Fibroblast of skin of abdomen (primary cell): ENCODE measurements at regions not wholly inside any gene's neighbourhood (a gene's known extent, or its start where the extent isn't known, plus 50 kb on each side); places are given as distances from the start of the nearest gene placed in this dataset.
A peak's percentile ranks its signal among the peaks of the same experiment; 100 is the strongest.

Experiments used
- DNase-seq: peaks from one replicate; pipeline ENCODE4 v3.0.0-alpha.2; 2013

GRCh38 chr4:53684136-53685130, 93.1 kb upstream of the LNX1 start:
- DNase-seq = peak; percentile 36

- no peak for DNase-seq
These were observed 91.6 kb upstream of the LNX1 start for GRCh38 chr4:53682908-53683307.

GRCh38 chr4:53682196-53682595, 90.9 kb upstream of the LNX1 start:
- DNase-seq = peak; percentile 91

GRCh38 chr4:53680598-53680997, 89.3 kb upstream of the LNX1 start:
- no peak for DNase-seq

- no peak for DNase-seq
These were observed 88.9 kb upstream of the LNX1 start for GRCh38 chr4:53680168-53680567.

- peak; percentile 69 for DNase-seq
These were observed 85.2 kb upstream of the LNX1 start for GRCh38 chr4:53676402-53676871.

- DNase-seq = no peak
These were observed 83.6 kb upstream of the LNX1 start for GRCh38 chr4:53674903-53675302.

GRCh38 chr4:53672873-53673272, 81.6 kb upstream of the LNX1 start:
- no peak for DNase-seq

- DNase-seq = no peak
These were observed 80.5 kb upstream of the LNX1 start for GRCh38 chr4:53671757-53672156.

GRCh38 chr4:53659737-53660136, 68.5 kb upstream of the LNX1 start:
- DNase-seq = no peak

GRCh38 chr4:53659112-53659511, 67.8 kb upstream of the LNX1 start:
- DNase-seq = no peak

GRCh38 chr4:53658029-53658428, 66.7 kb upstream of the LNX1 start:
- DNase-seq = no peak

GRCh38 chr4:53656421-53656981, 65.2 kb upstream of the LNX1 start:
- peak; percentile 62 for DNase-seq

- peak; percentile 23 for DNase-seq
These were observed 63.0 kb upstream of the LNX1 start for GRCh38 chr4:53654300-53654758.

GRCh38 chr4:53653484-53654053, 62.3 kb upstream of the LNX1 start:
- DNase-seq = peak; percentile 40

- DNase-seq = peak; percentile 45
These were observed 60.0 kb upstream of the LNX1 start for GRCh38 chr4:53651156-53651735.

GRCh38 chr4:53649357-53649756, 58.1 kb upstream of the LNX1 start:
- no peak for DNase-seq

GRCh38 chr4:53647547-53647946, 56.3 kb upstream of the LNX1 start:
- DNase-seq = no peak

- DNase-seq = no peak
These were observed 55.5 kb upstream of the LNX1 start for GRCh38 chr4:53646795-53647194.

- no peak for DNase-seq
These were observed 53.8 kb upstream of the LNX1 start for GRCh38 chr4:53645108-53645507.

- DNase-seq = no peak
These were observed 53.3 kb upstream of the LNX1 start for GRCh38 chr4:53644607-53645006.
